Activated naive CD8-positive, alpha-beta T cell (primary cell): ENCODE measurements at regions not wholly inside any gene's neighbourhood (a gene's known extent, or its start where the extent isn't known, plus 50 kb on each side); places are given as distances from the start of the nearest gene placed in this dataset.

Source experiments
- H3K27ac Mint-ChIP-seq: one replicate; pipeline ENCODE4 v1.8.0; 2021; ENCODE audit warnings: mixed read lengths
- H3K27me3 Mint-ChIP-seq: one replicate; pipeline ENCODE4 v1.8.0; 2021; ENCODE audit warnings: mixed read lengths
- H3K36me3 Mint-ChIP-seq: one replicate; pipeline ENCODE4 v1.8.0; 2021; ENCODE audit warnings: mixed read lengths
- H3K4me1 Mint-ChIP-seq: one replicate; pipeline ENCODE4 v1.8.0; 2021; ENCODE audit warnings: low read depth, mixed read lengths
- H3K4me3 Mint-ChIP-seq: one replicate; pipeline ENCODE4 v1.8.0; 2021; ENCODE audit warnings: mild to moderate bottlenecking, mixed read lengths
- H3K9me3 Mint-ChIP-seq: one replicate; pipeline ENCODE4 v1.8.0; 2021; ENCODE audit warnings: low read depth, mixed read lengths

DNA sequence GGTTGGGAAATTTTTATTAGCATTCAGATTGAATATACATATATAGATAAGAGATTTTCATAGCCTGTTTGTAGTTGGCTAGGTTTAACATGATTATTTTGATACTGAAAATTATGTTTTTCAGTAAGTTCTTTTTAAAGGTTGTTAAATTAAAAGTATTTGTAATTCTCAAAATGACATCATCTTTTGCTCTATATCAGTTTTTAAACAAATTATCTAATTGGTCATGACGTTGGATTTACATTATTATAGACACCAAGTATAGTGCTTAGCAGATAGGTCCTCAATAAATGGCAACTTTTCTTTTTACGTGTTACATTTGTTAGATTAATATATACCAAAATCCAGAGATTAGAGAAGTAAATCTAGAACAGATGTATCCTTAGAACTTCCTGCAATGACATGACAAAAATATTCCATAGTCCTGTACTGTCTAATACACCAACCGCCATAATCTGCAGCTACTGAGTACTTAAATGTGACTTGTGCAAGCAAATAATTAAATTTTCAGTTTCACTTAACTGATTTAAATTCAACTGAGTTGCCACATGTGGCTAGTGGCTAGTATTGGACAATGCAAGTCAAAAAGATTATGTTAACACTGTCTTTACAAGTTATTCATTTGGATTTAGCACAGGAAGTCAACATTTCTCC is 1613.1 kb upstream of the TENM3 start:
- Mint-ChIP-seq H3K27ac (no peak overlapping the region), H3K36me3 (no peaks in the 10 kb centered on the region), H3K4me1 (no peaks in the 10 kb centered on the region)

DNA sequence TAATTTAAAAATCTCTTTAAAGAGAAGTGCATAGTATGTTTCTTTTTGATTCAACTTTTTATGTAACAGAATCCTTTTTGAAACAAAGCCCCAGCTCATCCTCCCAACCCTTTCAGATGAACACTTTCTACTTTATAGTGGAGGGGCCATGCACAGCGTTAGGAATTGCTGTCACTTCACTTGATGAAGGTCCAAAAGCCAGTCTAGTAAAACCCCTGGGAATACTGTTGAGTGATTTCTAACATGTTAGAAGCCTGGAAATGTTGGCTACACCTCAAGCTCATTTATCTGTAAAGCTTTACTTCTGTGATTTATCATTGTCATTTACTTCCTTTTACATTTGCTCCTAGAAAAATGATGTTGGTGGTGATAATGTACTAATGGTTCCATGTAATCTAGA is 1608.9 kb upstream of the TENM3 start:
- H3K27ac Mint-ChIP-seq: no peak overlapping the region
- no peaks in the 10 kb centered on the region for H3K36me3 Mint-ChIP-seq
- no peak overlapping the region for H3K4me3 Mint-ChIP-seq
- no peaks in the 10 kb centered on the region for H3K4me1 Mint-ChIP-seq
- H3K27me3 Mint-ChIP-seq: peaks cover 2% of the 10 kb centered on the region
- H3K9me3 Mint-ChIP-seq: no peaks in the 10 kb centered on the region

More for the DNA sequence above, 1613.1 kb upstream of the TENM3 start:
- no peaks in the 10 kb centered on the region for H3K27me3 Mint-ChIP-seq
- no peak overlapping the region for H3K4me3 Mint-ChIP-seq
- H3K9me3 Mint-ChIP-seq: no peaks in the 10 kb centered on the region

DNA sequence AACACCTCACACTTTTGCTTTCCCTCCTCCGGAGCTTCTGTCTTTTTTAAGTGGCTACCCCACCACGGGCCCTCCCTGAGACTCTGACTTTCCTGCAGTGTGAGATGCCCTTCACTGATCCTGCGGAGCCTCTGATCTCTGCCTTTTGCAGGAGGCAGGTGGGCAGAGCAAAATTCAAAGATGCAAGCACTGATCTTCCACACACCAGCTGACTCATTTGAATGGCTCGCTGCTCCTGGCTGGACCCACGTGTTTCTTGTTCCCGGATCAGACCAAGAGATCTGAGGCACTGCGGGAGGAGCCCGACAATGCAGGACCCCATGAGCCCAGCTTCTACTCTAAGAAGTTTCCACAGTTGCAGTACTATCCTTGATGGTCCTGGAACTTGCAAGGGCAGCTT is 1607.9 kb upstream of the TENM3 start:
- H3K27me3 Mint-ChIP-seq: peaks cover 2% of the 10 kb centered on the region
- no peaks in the 10 kb centered on the region for H3K4me1 Mint-ChIP-seq
- no peak overlapping the region for H3K27ac Mint-ChIP-seq
- no peak overlapping the region for H3K4me3 Mint-ChIP-seq
- no peaks in the 10 kb centered on the region for H3K9me3 Mint-ChIP-seq
- no peaks in the 10 kb centered on the region for H3K36me3 Mint-ChIP-seq

DNA sequence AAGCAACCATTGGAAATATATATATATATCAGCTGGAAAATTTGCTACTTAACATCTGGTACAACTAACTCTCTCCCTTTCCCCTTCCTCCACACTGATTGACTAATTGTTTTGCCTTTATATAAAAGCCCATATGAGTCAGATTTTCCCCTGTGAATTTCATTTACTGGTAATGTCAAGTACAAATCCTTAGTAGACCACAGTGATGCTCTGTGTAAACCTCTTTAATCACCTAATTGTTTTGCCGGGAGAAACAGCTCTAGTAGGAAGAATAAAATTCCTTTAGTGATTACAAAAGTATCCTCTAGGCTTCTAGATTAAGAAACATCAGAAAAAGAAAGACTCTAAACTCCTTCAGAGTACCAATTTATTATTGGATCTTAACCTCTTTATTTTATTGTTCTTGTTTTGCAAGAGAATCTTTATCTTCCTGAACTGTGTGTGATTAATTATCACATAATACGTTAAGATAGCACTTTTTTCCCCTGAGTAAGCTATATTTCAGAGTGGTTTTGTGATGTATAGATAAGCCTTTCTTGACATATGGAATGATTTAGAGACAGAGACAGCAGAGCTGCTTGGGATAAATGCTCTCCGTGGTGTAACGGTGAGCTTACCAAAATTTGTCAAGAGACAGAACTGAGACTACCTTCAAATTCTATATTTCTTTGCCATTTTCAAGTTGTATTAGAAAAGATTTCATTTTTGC is 1606.4 kb upstream of the TENM3 start:
- no peaks in the 10 kb centered on the region for H3K36me3 Mint-ChIP-seq
- no peaks in the 10 kb centered on the region for H3K9me3 Mint-ChIP-seq
- no peak overlapping the region for H3K4me3 Mint-ChIP-seq
- no peak overlapping the region for H3K27ac Mint-ChIP-seq
- no peaks in the 10 kb centered on the region for H3K4me1 Mint-ChIP-seq
- H3K27me3 Mint-ChIP-seq: peaks cover 2% of the 10 kb centered on the region

DNA sequence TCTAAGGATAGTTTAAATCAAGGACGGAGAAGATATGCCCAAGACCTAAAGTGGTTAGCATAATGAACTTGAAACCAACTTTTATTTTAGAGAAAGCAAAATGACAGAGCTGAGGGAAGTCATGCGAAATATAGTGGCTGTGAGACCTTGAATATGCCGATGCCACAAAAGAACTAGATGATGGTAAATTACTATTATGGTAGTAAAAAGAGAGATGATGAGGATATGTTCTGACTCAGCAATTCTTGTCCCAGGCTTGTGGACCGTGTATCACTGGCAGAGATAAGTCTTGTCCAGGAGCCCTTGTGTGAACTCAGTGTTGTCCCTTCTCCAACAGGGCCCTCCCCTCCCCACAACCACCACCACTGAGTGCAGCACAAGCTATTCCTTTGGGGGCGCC is 1605.6 kb upstream of the TENM3 start:
- Mint-ChIP-seq H3K27me3 (peaks cover 2% of the 10 kb centered on the region), H3K36me3 (no peaks in the 10 kb centered on the region), H3K4me1 (no peaks in the 10 kb centered on the region), H3K27ac (no peak overlapping the region), H3K9me3 (no peaks in the 10 kb centered on the region), H3K4me3 (no peak overlapping the region)

DNA sequence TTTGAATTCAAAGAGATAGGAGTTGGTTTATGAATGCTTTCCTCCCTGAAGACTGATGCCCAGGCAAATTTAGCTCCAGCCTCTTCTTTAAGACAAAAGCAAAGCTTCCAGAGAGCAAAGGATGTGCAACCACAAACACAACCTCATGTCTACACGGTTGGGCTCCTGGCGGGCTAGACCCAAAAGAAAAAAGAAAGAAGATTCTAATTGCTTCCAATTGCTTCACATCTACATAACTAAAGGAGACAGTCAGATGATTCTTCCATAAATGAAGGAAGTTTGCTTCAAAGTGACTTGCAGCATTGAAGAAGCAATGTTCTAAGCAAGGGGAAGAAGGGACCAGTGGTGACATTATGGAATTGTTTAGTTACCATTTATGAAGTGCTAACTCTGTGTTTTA is 1603.0 kb upstream of the TENM3 start:
- Mint-ChIP-seq H3K9me3 (no peaks in the 10 kb centered on the region), H3K27me3 (peaks cover 2% of the 10 kb centered on the region), H3K4me3 (no peak overlapping the region), H3K36me3 (no peaks in the 10 kb centered on the region), H3K4me1 (no peaks in the 10 kb centered on the region), H3K27ac (no peak overlapping the region)

DNA sequence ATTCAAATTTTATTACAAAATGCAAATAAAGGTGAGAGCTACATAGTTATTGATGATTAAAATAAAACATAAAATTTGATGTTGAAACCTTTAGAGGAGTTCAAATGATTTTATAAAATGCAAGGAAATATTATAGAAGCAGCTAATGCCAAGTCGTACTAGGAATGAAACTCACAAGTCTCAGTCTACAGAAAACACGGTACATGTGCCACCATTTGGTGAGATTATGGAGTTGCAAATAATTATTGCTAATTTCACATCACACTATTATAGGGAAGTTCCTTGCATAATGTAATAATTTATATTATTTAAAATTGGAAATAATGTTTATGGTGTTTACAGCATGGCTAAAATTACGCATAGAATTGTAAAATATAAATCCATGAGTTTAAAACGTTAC is 1601.7 kb upstream of the TENM3 start:
- no peak overlapping the region for H3K4me3 Mint-ChIP-seq
- H3K4me1 Mint-ChIP-seq: no peaks in the 10 kb centered on the region
- peaks cover 2% of the 10 kb centered on the region for H3K27me3 Mint-ChIP-seq
- H3K27ac Mint-ChIP-seq: no peak overlapping the region
- no peaks in the 10 kb centered on the region for H3K36me3 Mint-ChIP-seq
- H3K9me3 Mint-ChIP-seq: no peaks in the 10 kb centered on the region

DNA sequence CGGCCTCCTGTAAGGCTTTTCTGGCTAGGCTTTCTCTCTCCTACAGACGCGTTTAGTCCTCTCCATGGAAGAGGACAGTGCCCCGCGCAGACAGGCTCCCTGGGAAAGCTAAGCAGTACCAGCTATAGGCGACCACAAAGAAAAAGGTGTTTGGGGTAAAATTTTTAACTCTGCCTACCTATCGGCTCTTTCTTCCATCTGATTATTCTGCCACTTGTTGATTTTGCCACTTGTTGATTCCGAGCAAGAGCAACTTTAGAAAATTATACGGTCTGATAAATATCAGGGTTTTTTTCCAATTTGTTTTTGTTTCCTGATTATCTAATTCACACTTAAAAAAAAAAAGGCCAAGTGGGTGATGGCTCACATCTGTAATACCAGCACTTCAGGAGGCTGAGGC is 1600.5 kb upstream of the TENM3 start:
- Mint-ChIP-seq H3K27ac (no peak overlapping the region), H3K4me1 (no peaks in the 10 kb centered on the region), H3K36me3 (no peaks in the 10 kb centered on the region), H3K9me3 (no peaks in the 10 kb centered on the region), H3K27me3 (peaks cover 2% of the 10 kb centered on the region), H3K4me3 (no peak overlapping the region)

DNA sequence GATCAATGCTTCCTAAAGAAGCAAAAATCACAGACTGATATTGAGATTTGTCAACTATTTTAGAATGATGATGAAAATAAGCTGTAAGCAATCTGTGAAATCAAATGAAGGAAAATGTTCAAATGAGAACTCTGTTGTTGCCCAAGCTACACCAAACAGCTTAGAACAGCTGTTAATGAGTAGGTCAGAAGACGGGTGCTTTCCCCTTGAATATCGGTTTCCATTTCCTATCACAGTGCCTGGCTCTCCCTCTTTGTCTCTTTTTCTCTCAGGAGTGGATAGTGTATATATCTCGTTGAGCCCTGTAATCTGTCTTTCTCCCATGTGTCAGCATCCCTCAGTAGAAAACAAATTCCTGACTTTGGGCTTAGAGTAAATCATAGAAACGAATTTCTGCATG is 1592.9 kb upstream of the TENM3 start:
- H3K4me3 Mint-ChIP-seq: no peak overlapping the region
- no peaks in the 10 kb centered on the region for H3K36me3 Mint-ChIP-seq
- H3K27me3 Mint-ChIP-seq: no peaks in the 10 kb centered on the region
- H3K9me3 Mint-ChIP-seq: no peaks in the 10 kb centered on the region
- no peaks in the 10 kb centered on the region for H3K4me1 Mint-ChIP-seq
- no peak overlapping the region for H3K27ac Mint-ChIP-seq

DNA sequence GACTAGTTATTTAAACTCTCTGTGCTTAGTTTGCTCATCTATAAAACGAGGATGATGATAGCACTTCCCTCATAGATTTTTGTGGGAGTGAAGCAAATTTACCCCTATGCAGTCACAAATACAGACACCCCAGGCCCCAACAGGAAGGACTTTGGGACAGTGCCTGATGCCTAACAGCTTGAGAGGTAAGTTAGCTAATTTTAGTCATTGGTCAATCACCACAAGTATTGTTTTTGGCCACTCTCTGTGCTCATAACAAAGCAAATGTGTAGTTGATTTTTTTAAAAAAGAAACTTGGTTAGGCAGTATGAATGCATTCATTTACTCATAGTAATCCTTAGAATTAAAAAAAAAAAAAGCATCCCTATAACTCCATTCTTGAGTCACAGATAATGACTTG is 1590.7 kb upstream of the TENM3 start:
- no peak overlapping the region for H3K4me3 Mint-ChIP-seq
- H3K36me3 Mint-ChIP-seq: no peaks in the 10 kb centered on the region
- H3K9me3 Mint-ChIP-seq: no peaks in the 10 kb centered on the region
- H3K27me3 Mint-ChIP-seq: no peaks in the 10 kb centered on the region
- no peaks in the 10 kb centered on the region for H3K4me1 Mint-ChIP-seq
- no peak overlapping the region for H3K27ac Mint-ChIP-seq

DNA sequence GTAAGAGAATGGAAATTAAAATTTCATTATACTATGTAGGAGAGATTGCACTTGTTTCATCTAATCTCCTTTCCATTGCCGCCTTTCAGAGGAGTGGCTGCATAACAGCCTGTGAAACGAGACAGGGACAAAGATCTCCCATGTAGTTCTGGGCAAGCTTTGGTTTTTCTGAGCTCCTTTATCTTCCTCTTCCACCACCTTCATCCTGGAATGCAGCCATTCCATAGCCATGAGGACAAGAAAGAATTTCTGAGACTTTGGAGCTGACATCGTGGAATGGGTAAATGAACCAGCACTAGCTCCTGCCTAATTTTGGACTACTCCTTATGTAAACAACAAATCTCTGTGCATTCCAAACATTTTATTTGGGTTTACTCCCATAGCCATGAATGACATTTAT is 1587.3 kb upstream of the TENM3 start:
- no peak overlapping the region for H3K27ac Mint-ChIP-seq
- H3K9me3 Mint-ChIP-seq: no peaks in the 10 kb centered on the region
- no peak overlapping the region for H3K4me3 Mint-ChIP-seq
- no peaks in the 10 kb centered on the region for H3K27me3 Mint-ChIP-seq
- no peaks in the 10 kb centered on the region for H3K4me1 Mint-ChIP-seq
- no peaks in the 10 kb centered on the region for H3K36me3 Mint-ChIP-seq

DNA sequence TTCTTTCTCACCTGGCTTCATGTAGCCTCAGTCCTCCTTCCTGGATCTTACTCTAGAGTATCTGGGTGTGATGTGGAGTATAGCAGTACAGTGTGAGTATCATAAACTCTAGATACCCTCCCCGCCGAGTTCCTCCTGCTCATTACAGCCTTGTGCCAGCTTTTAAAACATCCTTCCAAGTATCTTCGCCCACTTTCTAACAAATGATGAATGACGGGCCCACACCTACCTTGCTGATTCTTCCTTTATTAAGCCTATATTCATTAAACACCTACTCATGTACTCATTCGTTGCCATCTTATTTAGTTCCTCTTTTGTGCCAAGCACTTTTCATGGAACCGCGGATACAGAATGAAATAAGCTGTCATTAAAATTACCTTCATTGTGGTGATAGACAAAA is 1585.3 kb upstream of the TENM3 start:
- Mint-ChIP-seq H3K27ac (no peak overlapping the region), H3K36me3 (no peaks in the 10 kb centered on the region), H3K4me1 (no peaks in the 10 kb centered on the region), H3K9me3 (no peaks in the 10 kb centered on the region), H3K4me3 (no peak overlapping the region), H3K27me3 (no peaks in the 10 kb centered on the region)

DNA sequence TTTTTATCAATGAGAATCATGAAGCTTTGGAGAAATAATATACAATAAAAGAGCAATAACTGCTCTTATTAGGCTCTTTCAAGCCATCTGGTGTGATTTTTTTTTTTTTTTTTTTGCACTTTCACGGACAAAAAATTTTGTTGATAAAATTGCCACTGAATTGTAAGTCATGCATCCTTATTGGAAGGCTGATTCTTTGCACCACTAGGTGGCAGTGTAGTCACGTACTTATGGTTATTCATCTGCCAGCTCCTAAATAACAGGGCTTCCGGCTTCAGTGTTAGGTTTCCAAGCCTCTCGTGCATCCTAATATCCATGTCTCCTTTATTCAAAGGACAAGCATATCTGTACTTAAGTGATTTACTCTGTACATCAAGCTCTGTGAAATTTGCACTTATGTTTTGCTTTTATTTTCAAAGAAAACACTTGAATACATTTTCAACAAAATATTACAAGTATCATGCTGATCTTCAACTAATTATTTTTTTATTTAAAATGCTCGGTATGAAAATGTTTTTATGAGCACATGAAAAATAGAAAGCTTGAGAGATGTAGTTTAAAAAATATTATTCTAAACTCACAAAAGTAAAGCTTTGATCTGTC is 1578.3 kb upstream of the TENM3 start:
- H3K4me1 Mint-ChIP-seq: peaks cover 5% of the 10 kb centered on the region
- no peaks in the 10 kb centered on the region for H3K27me3 Mint-ChIP-seq

DNA sequence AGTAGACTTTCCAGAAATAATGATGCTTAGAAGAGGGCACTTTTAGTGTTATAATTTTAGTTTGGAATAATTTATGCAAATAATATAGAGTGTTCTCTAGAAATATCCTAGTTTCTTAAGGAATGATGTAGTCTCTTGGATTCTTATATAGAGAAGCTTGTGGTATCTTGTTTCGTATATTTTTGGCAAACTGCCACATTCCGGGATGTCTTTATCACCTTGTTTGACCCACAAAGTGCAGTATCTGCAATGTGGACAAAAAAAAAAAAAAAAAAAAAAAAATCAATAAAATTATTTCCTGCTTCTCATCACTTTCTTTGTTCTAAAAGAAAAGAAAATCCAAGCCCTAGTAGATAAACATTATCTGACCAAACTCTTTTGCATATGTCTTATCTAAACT is 1577.7 kb upstream of the TENM3 start:
- H3K9me3 Mint-ChIP-seq: no peaks in the 10 kb centered on the region

More for the DNA sequence above, 1578.3 kb upstream of the TENM3 start:
- Mint-ChIP-seq H3K4me3 (no peak overlapping the region), H3K9me3 (no peaks in the 10 kb centered on the region), H3K27ac (no peak overlapping the region), H3K36me3 (no peaks in the 10 kb centered on the region)

DNA sequence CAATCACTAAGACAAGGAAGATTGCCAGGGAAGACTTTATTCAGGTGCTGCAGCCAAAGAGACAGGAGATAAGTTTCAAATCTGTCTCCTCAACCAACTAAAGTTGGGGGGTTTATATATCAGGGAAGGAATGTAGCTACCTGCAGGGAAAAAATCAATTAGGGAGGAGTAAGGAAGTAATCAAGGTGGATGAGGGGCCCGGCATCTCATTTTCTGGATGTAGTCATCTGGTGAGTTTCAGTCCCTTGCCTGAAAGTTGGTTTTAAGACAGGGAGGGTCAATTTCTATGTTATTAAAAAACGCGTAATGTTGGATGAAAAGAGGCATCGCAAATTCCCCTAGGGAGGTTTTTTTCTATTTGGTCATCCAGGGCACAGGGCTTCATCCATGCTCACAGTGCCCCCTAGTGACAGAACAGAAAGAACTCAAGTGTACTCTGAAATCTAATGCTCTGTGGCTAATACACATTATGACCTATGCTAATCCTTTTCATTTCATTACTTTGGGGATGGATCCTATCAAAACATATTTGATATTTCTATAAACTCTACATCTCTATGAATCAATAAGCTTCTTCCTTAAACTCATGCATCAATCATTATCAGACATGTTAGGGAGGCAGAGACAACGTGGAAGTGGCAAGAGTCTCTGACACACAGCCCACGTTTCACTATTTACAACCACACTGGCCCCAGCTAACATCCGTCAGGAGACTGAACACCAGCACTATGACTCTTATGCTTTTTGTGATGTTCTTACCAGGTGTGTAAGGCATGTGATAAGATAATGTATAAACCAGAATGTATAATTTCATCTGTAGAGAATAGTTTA is 1577.0 kb upstream of the TENM3 start:
- Mint-ChIP-seq H3K36me3 (no peaks in the 10 kb centered on the region), H3K9me3 (no peaks in the 10 kb centered on the region), H3K4me1 (peaks cover 5% of the 10 kb centered on the region), H3K27me3 (no peaks in the 10 kb centered on the region), H3K27ac (no peak overlapping the region), H3K4me3 (no peak overlapping the region)

More for the DNA sequence above, 1577.7 kb upstream of the TENM3 start:
- H3K36me3 Mint-ChIP-seq: no peaks in the 10 kb centered on the region
- no peak overlapping the region for H3K4me3 Mint-ChIP-seq
- H3K27ac Mint-ChIP-seq: no peak overlapping the region
- no peaks in the 10 kb centered on the region for H3K27me3 Mint-ChIP-seq
- peaks cover 5% of the 10 kb centered on the region for H3K4me1 Mint-ChIP-seq
